22Rv1 (cell line): ENCODE measurements at regions not wholly inside any gene's neighbourhood (a gene's known extent, or its start where the extent isn't known, plus 50 kb on each side); places are given as distances from the start of the nearest gene placed in this dataset.

Source experiments
- CTCF ChIP-seq: fragments of 450-650 bp; IDR thresholded peaks from 2 replicates; pipeline ENCODE4 v1.5.1; 2017; ENCODE audit warnings: mild to moderate bottlenecking
- ZFX ChIP-seq: fragments of 450-650 bp; IDR thresholded peaks from 2 replicates; pipeline ENCODE4 v1.6.1; 2017; ENCODE audit warnings: antibody characterized with exemption, borderline replicate concordance

DNA sequence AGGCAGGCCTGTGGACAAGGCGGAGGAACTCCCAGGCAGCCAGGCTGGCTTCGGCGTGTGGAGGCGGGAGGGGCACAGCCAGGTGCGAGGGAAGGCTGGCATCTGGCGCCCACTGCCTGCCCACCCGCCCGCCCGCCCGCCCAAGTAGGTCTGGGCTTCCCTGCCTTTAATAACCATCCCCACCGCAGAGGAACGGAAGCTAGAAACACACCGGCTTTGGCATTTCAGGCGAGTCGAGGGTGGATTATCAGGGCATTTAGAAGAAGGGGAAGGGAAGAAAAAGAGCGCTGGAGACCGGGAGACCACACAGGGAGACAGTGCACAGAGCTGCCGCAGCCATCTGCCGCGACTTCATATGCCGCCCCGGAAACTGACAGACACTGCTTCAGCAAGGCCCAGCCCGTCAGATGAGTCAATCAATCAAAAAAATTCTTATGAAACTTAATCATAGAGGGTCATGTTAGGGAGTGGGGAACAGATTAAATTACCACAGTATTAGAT, 199.7 kb downstream of the TSHZ3 start:
- TF ChIP-seq CTCF (no peak), ZFX (no peak)
